Stomach (tissue), 4 donors: ENCODE measurements at regions not wholly inside any gene's neighbourhood (a gene's known extent, or its start where the extent isn't known, plus 50 kb on each side); places are given as distances from the start of the nearest gene placed in this dataset.

Source experiments
- EP300 ChIP-seq: sonication (generic); formaldehyde crosslinking; IDR thresholded peaks from one replicate; pipeline ENCODE4 v1.6.1; 2017; ENCODE audit warnings: antibody characterized with exemption
- TF ChIP-seq, protein P1 (sequence below), 7 experiments: fragments of 450-650 bp in 4 of 7; fragments of 200-600 bp in 3 of 7; sonication (generic) in 3 of 7; IDR thresholded peaks; one replicate each; pipeline ENCODE4 v1.5.1; 2016 to 2019; ENCODE audit warnings: antibody characterized with exemption in 7 of 7, control low read depth in 2 of 7, mild to moderate bottlenecking in 1 of 7

DNA sequence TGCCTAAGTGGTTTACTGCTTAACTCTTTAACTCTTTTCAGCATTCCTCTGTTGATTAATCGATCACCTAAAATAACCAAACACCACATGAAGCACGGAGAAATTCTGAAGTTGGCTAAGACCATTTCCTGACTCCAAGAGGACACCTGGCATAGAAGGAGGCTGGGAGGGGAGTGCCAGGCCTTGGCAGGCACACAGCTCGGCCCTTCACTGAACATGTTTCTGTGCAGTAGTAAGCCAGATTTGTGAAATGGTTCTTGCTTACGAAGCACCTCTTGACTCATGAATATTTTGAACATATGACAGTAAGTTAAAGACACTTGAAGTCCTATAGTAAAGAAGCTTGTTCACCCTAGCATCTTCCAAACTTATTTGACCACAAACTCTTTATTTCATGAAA, 82.3 kb downstream of the FOXL1 start:
- TF ChIP-seq EP300, result no peak
- TF ChIP-seq, protein P1, sequence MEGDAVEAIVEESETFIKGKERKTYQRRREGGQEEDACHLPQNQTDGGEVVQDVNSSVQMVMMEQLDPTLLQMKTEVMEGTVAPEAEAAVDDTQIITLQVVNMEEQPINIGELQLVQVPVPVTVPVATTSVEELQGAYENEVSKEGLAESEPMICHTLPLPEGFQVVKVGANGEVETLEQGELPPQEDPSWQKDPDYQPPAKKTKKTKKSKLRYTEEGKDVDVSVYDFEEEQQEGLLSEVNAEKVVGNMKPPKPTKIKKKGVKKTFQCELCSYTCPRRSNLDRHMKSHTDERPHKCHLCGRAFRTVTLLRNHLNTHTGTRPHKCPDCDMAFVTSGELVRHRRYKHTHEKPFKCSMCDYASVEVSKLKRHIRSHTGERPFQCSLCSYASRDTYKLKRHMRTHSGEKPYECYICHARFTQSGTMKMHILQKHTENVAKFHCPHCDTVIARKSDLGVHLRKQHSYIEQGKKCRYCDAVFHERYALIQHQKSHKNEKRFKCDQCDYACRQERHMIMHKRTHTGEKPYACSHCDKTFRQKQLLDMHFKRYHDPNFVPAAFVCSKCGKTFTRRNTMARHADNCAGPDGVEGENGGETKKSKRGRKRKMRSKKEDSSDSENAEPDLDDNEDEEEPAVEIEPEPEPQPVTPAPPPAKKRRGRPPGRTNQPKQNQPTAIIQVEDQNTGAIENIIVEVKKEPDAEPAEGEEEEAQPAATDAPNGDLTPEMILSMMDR (IDR thresholded peaks at IDR 0.05), result no peak
